ENCODE measurements at regions not wholly inside any gene's neighbourhood (a gene's known extent, or its start where the extent isn't known, plus 50 kb on each side); places are given as distances from the start of the nearest gene placed in this dataset.

- Mint-ChIP-seq H3K36me3 (no peaks in the 10 kb centered on the region), H3K4me3 (no peak overlapping the region), H3K4me1 (no peaks in the 10 kb centered on the region), H3K27ac (no peak overlapping the region), H3K9me3 (no peaks in the 10 kb centered on the region), H3K27me3 (ENCODE audit: low read depth in 2 of 2) (peaks cover 0 to 2% of the 10 kb centered on the region in 2 donors)
- Histone ChIP-seq H3K4me3 (ENCODE audit: low read length) (no peak overlapping the region), H3K27ac (ENCODE audit: low read length) (no peak overlapping the region), H3K27me3 (ENCODE audit: control insufficient read depth, insufficient read depth, low read length) (no peaks in the 10 kb centered on the region), H3K36me3 (ENCODE audit: control insufficient read depth, insufficient read depth, low read length) (no peaks in the 10 kb centered on the region), H3K4me1 (ENCODE audit: control insufficient read depth, insufficient read depth, low read length) (no peaks in the 10 kb centered on the region), H3K9me3 (ENCODE audit: control insufficient read depth, insufficient read depth, low read length) (no peaks in the 10 kb centered on the region)
- intact Hi-C loops (cut with micrococcal nuclease): no loop called here
- WGBS (ENCODE audit: insufficient coverage): 98% methylated on average over 3 of the region's 3 CpGs
- TF ChIP-seq CTCF (IDR thresholded peaks at IDR 0.05): no peak
- no peak for ATAC-seq
- no peak for DNase-seq
Measured at GRCh38 chr1:101147381-101147780, 89.4 kb upstream of the S1PR1 start.

GRCh38 chr1:101145449-101145820 lies 91.4 kb upstream of the S1PR1 start:
- intact Hi-C loops (cut with micrococcal nuclease): no loop called here
- no peaks in the 10 kb centered on the region for H3K36me3 ChIP-seq (ENCODE audit: control insufficient read depth, insufficient read depth, low read length)
- no peaks in the 10 kb centered on the region for H3K4me1 ChIP-seq (ENCODE audit: control insufficient read depth, insufficient read depth, low read length)
- Mint-ChIP-seq H3K9me3 (no peaks in the 10 kb centered on the region), H3K36me3 (no peaks in the 10 kb centered on the region), H3K27me3 (ENCODE audit: low read depth in 2 of 2) (peaks cover 0 to 2% of the 10 kb centered on the region in 2 donors), H3K4me1 (no peaks in the 10 kb centered on the region), H3K27ac (no peak overlapping the region), H3K4me3 (no peak overlapping the region)
- no peak for TF ChIP-seq CTCF (IDR thresholded peaks at IDR 0.05)
- H3K4me3 ChIP-seq (ENCODE audit: low read length): no peak overlapping the region
- no peak overlapping the region for H3K27ac ChIP-seq (ENCODE audit: low read length)
- DNase-seq (no peak), ATAC-seq (no peak)
- H3K27me3 ChIP-seq (ENCODE audit: control insufficient read depth, insufficient read depth, low read length): no peaks in the 10 kb centered on the region
- no peaks in the 10 kb centered on the region for H3K9me3 ChIP-seq (ENCODE audit: control insufficient read depth, insufficient read depth, low read length)

- H3K27me3 Mint-ChIP-seq (ENCODE audit: low read depth in 2 of 2): peaks cover 0 to 2% of the 10 kb centered on the region in 2 donors
- intact Hi-C loops (cut with micrococcal nuclease): no loop called here
- no peaks in the 10 kb centered on the region for H3K9me3 Mint-ChIP-seq
- no peak overlapping the region for H3K4me3 Mint-ChIP-seq
- Histone ChIP-seq H3K4me3 (ENCODE audit: low read length) (no peak overlapping the region), H3K27me3 (ENCODE audit: control insufficient read depth, insufficient read depth, low read length) (no peaks in the 10 kb centered on the region), H3K4me1 (ENCODE audit: control insufficient read depth, insufficient read depth, low read length) (no peaks in the 10 kb centered on the region), H3K36me3 (ENCODE audit: control insufficient read depth, insufficient read depth, low read length) (no peaks in the 10 kb centered on the region), H3K9me3 (ENCODE audit: control insufficient read depth, insufficient read depth, low read length) (no peaks in the 10 kb centered on the region), H3K27ac (ENCODE audit: low read length) (no peak overlapping the region)
- no peak for TF ChIP-seq CTCF (IDR thresholded peaks at IDR 0.05)
- no peaks in the 10 kb centered on the region for H3K36me3 Mint-ChIP-seq
- 82% methylated on average over 5 of the region's 5 CpGs for WGBS (ENCODE audit: insufficient coverage)
- DNase-seq: no peak
- ATAC-seq: no peak
- no peak overlapping the region for H3K27ac Mint-ChIP-seq
- H3K4me1 Mint-ChIP-seq: no peaks in the 10 kb centered on the region
Measured at GRCh38 chr1:101144671-101145448, 92.0 kb upstream of the S1PR1 start.

GRCh38 chr1:101142244-101142643 lies 94.6 kb upstream of the S1PR1 start:
- no peaks in the 10 kb centered on the region for H3K27me3 ChIP-seq (ENCODE audit: control insufficient read depth, insufficient read depth, low read length)
- no peaks in the 10 kb centered on the region for H3K9me3 ChIP-seq (ENCODE audit: control insufficient read depth, insufficient read depth, low read length)
- Mint-ChIP-seq H3K27ac (no peak overlapping the region), H3K4me3 (no peak overlapping the region), H3K27me3 (ENCODE audit: low read depth in 2 of 2) (peaks cover 0 to 2% of the 10 kb centered on the region in 2 donors), H3K36me3 (no peaks in the 10 kb centered on the region), H3K4me1 (peaks cover 12 to 19% of the 10 kb centered on the region in 2 donors), H3K9me3 (no peaks in the 10 kb centered on the region)
- no peaks in the 10 kb centered on the region for H3K36me3 ChIP-seq (ENCODE audit: control insufficient read depth, insufficient read depth, low read length)
- no peak overlapping the region for H3K4me3 ChIP-seq (ENCODE audit: low read length)
- no peak for TF ChIP-seq CTCF (IDR thresholded peaks at IDR 0.05)
- no peaks in the 10 kb centered on the region for H3K4me1 ChIP-seq (ENCODE audit: control insufficient read depth, insufficient read depth, low read length)
- no peak overlapping the region for H3K27ac ChIP-seq (ENCODE audit: low read length)
- 89% methylated on average over 1 of the region's 1 CpG for WGBS (ENCODE audit: insufficient coverage)
- intact Hi-C loops (cut with micrococcal nuclease): no loop called here
- ATAC-seq (no peak), DNase-seq (no peak)

Data from natural killer cell (primary cell).